ENCODE measurements at regions not wholly inside any gene's neighbourhood (a gene's known extent, or its start where the extent isn't known, plus 50 kb on each side); places are given as distances from the start of the nearest gene placed in this dataset.

DNA sequence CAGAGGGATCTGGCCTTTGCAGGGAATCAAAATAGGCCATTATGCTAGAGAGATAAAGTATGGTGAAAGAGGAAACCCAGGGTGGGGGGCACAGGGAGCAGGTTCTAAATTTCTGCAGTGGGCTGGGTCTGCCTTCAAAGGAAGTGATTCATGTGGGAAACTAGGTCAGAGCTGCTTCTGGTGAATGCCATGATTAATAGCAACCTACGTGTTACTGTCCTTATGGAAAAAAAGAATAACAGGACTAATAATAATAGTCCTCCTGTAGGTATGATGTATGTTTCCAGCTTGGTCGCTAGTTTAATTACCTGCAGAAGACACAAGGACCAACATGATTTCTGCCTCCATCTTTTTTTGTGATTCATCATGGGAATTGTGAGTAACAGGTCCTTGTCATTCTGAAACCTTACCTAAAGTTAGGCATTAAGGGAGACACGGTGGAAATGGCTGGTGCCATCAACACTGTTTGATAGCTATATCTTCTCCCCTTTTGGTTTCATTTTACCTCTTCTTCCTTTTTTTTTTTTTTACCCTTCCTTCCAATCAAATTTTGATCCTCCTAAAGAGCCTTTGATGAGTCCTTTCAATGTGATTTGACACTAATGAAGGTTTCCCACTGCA lies 180.4 kb downstream of the CPEB2 start:
- intact Hi-C loops (cut with DNase I; ENCODE audit: low total_unique reads): no loop called here
- Histone ChIP-seq H3K36me3 (no peaks in the 10 kb centered on the region), H3K27ac (no peak overlapping the region), H3K27me3 (replicated peaks in 1 of 7) (no peaks in the 10 kb centered on the region), H3K9me3 (no peaks in the 10 kb centered on the region), H3K4me3 (no peak overlapping the region), H3K4me1 (no peaks in the 10 kb centered on the region)
- no peak for DNase-seq
- TF ChIP-seq POLR2AphosphoS5 (IDR thresholded peaks at IDR 0.05) (no peak), POLR2A (IDR thresholded peaks at IDR 0.05) (no peak)
- TF ChIP-seq, protein P1, sequence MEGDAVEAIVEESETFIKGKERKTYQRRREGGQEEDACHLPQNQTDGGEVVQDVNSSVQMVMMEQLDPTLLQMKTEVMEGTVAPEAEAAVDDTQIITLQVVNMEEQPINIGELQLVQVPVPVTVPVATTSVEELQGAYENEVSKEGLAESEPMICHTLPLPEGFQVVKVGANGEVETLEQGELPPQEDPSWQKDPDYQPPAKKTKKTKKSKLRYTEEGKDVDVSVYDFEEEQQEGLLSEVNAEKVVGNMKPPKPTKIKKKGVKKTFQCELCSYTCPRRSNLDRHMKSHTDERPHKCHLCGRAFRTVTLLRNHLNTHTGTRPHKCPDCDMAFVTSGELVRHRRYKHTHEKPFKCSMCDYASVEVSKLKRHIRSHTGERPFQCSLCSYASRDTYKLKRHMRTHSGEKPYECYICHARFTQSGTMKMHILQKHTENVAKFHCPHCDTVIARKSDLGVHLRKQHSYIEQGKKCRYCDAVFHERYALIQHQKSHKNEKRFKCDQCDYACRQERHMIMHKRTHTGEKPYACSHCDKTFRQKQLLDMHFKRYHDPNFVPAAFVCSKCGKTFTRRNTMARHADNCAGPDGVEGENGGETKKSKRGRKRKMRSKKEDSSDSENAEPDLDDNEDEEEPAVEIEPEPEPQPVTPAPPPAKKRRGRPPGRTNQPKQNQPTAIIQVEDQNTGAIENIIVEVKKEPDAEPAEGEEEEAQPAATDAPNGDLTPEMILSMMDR (IDR thresholded peaks at IDR 0.05 in 8 of 11, conservative IDR thresholded peaks at IDR 0.05 in 3 of 11): no peak
- WGBS, 5 donors: 44 to 73% (median 65%) methylated on average over 3 of the region's 3 CpGs

DNA sequence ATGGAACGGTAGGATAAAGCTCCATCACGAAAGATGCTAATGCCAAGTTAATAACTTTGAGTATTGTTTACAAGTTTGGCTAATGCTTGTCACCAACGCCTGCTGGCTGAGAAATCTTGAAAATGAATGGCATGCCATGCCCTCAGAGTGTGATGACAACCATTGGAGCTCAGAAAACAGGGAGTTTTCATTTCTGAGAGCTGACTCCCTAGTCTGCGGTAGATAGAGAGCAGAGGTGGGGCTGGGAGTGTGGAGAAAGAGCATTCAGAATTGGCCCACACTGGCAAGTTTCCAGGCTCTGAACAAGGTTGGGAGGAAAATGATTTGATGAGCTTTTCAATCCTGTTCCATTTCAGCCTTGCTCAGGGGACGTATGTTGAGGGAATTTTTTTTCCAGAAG lies 183.9 kb downstream of the CPEB2 start:
- H3K27me3 ChIP-seq (replicated peaks in 1 of 7): no peaks in the 10 kb centered on the region
- 66 to 82% (median 74%) methylated on average over 5 of the region's 5 CpGs for WGBS, 5 donors
- H3K9me3 ChIP-seq: no peaks in the 10 kb centered on the region
- H3K4me1 ChIP-seq: peaks cover 0 to 6% (median 0%) of the 10 kb centered on the region in 6 donors
- H3K36me3 ChIP-seq: no peaks in the 10 kb centered on the region
- TF ChIP-seq POLR2A (IDR thresholded peaks at IDR 0.05) (no peak), POLR2AphosphoS5 (IDR thresholded peaks at IDR 0.05) (no peak)
- TF ChIP-seq, protein P1 (IDR thresholded peaks at IDR 0.05 in 8 of 11, conservative IDR thresholded peaks at IDR 0.05 in 3 of 11): no peak
- intact Hi-C loops (cut with DNase I; ENCODE audit: low total_unique reads): no loop called here
- no peak for DNase-seq
- H3K4me3 ChIP-seq: no peak overlapping the region
- no peak overlapping the region for H3K27ac ChIP-seq

DNA sequence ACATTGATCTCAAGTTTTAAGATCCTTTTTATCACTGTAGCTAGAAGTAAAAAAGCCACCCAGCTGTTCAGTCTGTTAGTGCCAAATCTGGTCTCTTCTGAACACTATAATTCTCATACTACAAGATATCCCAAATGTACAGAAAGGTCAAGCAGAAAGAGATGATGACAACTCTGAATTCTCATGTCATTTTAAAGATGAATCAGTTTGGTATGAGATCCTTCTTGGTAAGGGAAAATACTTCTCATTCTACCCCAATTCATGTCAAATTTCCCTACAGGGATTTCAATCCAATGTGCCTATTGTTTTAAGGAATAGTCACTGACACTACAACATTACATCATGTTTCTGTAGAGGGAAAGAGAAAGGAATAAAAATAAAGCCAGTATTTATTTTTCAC lies 184.5 kb downstream of the CPEB2 start:
- peaks cover 0 to 6% (median 0%) of the 10 kb centered on the region in 6 donors for H3K4me1 ChIP-seq
- intact Hi-C loops (cut with DNase I; ENCODE audit: low total_unique reads): no loop called here
- H3K27ac ChIP-seq: no peak overlapping the region
- TF ChIP-seq POLR2A (IDR thresholded peaks at IDR 0.05) (no peak), POLR2AphosphoS5 (IDR thresholded peaks at IDR 0.05) (no peak)
- TF ChIP-seq, protein P1 (IDR thresholded peaks at IDR 0.05 in 8 of 11, conservative IDR thresholded peaks at IDR 0.05 in 3 of 11): no peak
- H3K9me3 ChIP-seq: no peaks in the 10 kb centered on the region
- H3K36me3 ChIP-seq: no peaks in the 10 kb centered on the region
- DNase-seq: no peak
- H3K4me3 ChIP-seq: no peak overlapping the region
- no peaks in the 10 kb centered on the region for H3K27me3 ChIP-seq (replicated peaks in 1 of 7)

DNA sequence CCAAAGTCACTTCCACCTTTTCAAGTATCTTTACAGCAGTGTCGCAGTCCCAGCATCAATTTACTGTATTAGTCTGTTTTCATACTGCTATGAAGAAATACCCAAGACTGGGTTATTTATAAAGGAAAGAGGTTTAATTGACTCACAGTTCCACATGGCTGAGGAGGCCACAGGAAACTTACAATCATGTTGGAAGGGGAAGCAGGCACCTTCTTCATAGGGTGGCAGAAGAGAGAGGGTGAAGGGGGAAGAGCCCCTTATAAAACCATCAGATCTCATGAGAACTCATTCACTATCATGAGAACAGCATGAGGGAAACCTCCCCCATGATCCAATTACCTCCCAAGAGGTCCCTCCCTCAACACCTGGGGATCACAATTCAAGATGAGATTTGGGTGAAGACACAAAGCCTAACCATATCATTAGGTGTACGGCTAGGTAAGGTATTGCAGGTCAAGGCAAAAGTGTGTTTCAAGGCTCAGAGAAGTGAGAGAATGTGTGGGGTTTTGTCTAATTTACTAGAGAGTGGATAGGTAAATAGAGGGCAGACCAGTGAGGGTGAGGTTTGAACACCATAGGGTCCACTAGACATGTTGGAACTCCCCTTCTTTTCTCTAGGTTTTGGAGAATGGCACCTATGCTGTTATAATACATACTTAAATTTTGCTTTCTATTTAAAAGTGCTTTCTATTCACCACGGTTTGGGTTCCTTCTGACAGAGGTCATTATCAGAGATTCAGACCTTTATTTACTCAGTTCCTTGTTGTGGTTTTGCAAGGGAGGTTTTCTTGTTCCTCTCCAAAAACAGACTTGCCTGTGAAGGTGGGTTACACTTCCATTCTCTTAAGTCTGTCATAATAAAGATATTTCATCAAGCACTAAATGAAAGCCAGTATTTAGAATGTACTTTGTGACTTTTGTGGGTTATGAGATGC lies 186.6 kb downstream of the CPEB2 start:
- Histone ChIP-seq H3K4me1 (peaks cover 0 to 6% (median 0%) of the 10 kb centered on the region in 6 donors), H3K9me3 (no peaks in the 10 kb centered on the region), H3K27ac (no peak overlapping the region), H3K36me3 (no peaks in the 10 kb centered on the region), H3K27me3 (replicated peaks in 1 of 7) (no peaks in the 10 kb centered on the region), H3K4me3 (no peak overlapping the region)
- TF ChIP-seq POLR2A (IDR thresholded peaks at IDR 0.05) (no peak), POLR2AphosphoS5 (IDR thresholded peaks at IDR 0.05) (no peak)
- TF ChIP-seq, protein P1 (IDR thresholded peaks at IDR 0.05 in 8 of 11, conservative IDR thresholded peaks at IDR 0.05 in 3 of 11): no peak
- 34 to 57% (median 50%) methylated on average over 3 of the region's 3 CpGs for WGBS, 5 donors
- DNase-seq: no peak
- intact Hi-C loops (cut with DNase I; ENCODE audit: low total_unique reads): no loop called here
